ENCODE measurements at regions not wholly inside any gene's neighbourhood (a gene's known extent, or its start where the extent isn't known, plus 50 kb on each side); places are given as distances from the start of the nearest gene placed in this dataset.

GRCh38 chr2:186281726-186282125 is 204.3 kb upstream of the ZC3H15 start:
- intact Hi-C loops (cut with DNase I; ENCODE audit: low total_unique reads), result no loop called here
- WGBS, 5 donors, result 90 to 97% (median 96%) methylated on average over 2 of the region's 2 CpGs
- no peak for DNase-seq

GRCh38 chr2:186294248-186294888 is 191.7 kb upstream of the ZC3H15 start:
- intact Hi-C loops (cut with DNase I; ENCODE audit: low total_unique reads), result no loop called here
- no peaks in the 10 kb centered on the region for H3K4me1 ChIP-seq
- TF ChIP-seq POLR2A (IDR thresholded peaks at IDR 0.05) (no peak), CTCF (IDR thresholded peaks at IDR 0.05 in 8 of 11, conservative IDR thresholded peaks at IDR 0.05 in 3 of 11) (no peak), POLR2AphosphoS5 (IDR thresholded peaks at IDR 0.05) (no peak)
- H3K27ac ChIP-seq, result no peak overlapping the region
- peaks cover 0 to 3% (median 0%) of the 10 kb centered on the region in 8 donors for H3K9me3 ChIP-seq
- no peak for DNase-seq
- H3K27me3 ChIP-seq (replicated peaks in 1 of 7), result no peaks in the 10 kb centered on the region
- no peaks in the 10 kb centered on the region for H3K36me3 ChIP-seq
- WGBS, 5 donors, result 81 to 92% (median 84%) methylated on average over 3 of the region's 3 CpGs
- no peak overlapping the region for H3K4me3 ChIP-seq

More at GRCh38 chr2:186281726-186282125, 204.3 kb upstream of the ZC3H15 start:
- Histone ChIP-seq H3K27me3 (replicated peaks in 1 of 7) (no peaks in the 10 kb centered on the region), H3K27ac (no peak overlapping the region), H3K4me1 (no peaks in the 10 kb centered on the region), H3K36me3 (no peaks in the 10 kb centered on the region), H3K4me3 (no peak overlapping the region), H3K9me3 (peaks cover 0 to 14% (median 6%) of the 10 kb centered on the region in 8 donors)
- TF ChIP-seq POLR2A (IDR thresholded peaks at IDR 0.05), result no peak
- TF ChIP-seq POLR2AphosphoS5 (IDR thresholded peaks at IDR 0.05), result no peak
- TF ChIP-seq CTCF (IDR thresholded peaks at IDR 0.05 in 8 of 11, conservative IDR thresholded peaks at IDR 0.05 in 3 of 11), result no peak

- no peak overlapping the region for H3K27ac ChIP-seq
- no peaks in the 10 kb centered on the region for H3K36me3 ChIP-seq
- no peak for DNase-seq
- WGBS, 5 donors, result 58 to 77% (median 67%) methylated on average over 1 of the region's 1 CpG
- TF ChIP-seq CTCF (IDR thresholded peaks at IDR 0.05 in 8 of 11, conservative IDR thresholded peaks at IDR 0.05 in 3 of 11), result no peak
- TF ChIP-seq POLR2AphosphoS5 (IDR thresholded peaks at IDR 0.05), result no peak
- no peak for TF ChIP-seq POLR2A (IDR thresholded peaks at IDR 0.05)
- H3K4me1 ChIP-seq, result no peaks in the 10 kb centered on the region
- H3K9me3 ChIP-seq, result no peaks in the 10 kb centered on the region
- no peaks in the 10 kb centered on the region for H3K27me3 ChIP-seq (replicated peaks in 1 of 7)
- H3K4me3 ChIP-seq, result no peak overlapping the region
- intact Hi-C loops (cut with DNase I; ENCODE audit: low total_unique reads), result no loop called here
Observed at GRCh38 chr2:186299610-186300009, 186.4 kb upstream of the ZC3H15 start.

GRCh38 chr2:186302263-186302662 is 183.8 kb upstream of the ZC3H15 start:
- intact Hi-C loops (cut with DNase I; ENCODE audit: low total_unique reads), result no loop called here
- TF ChIP-seq CTCF (IDR thresholded peaks at IDR 0.05 in 8 of 11, conservative IDR thresholded peaks at IDR 0.05 in 3 of 11), result no peak
- TF ChIP-seq POLR2AphosphoS5 (IDR thresholded peaks at IDR 0.05), result no peak
- TF ChIP-seq POLR2A (IDR thresholded peaks at IDR 0.05), result no peak
- no peak overlapping the region for H3K27ac ChIP-seq
- H3K27me3 ChIP-seq (replicated peaks in 1 of 7), result no peaks in the 10 kb centered on the region
- no peak for DNase-seq
- no peaks in the 10 kb centered on the region for H3K36me3 ChIP-seq
- H3K4me1 ChIP-seq, result no peaks in the 10 kb centered on the region
- no peaks in the 10 kb centered on the region for H3K9me3 ChIP-seq
- H3K4me3 ChIP-seq, result no peak overlapping the region
- WGBS, 5 donors, result 90 to 96% (median 94%) methylated on average over 7 of the region's 7 CpGs

All from spleen (tissue), 11 donors.